ENCODE measurements at regions not wholly inside any gene's neighbourhood (a gene's known extent, or its start where the extent isn't known, plus 50 kb on each side); places are given as distances from the start of the nearest gene placed in this dataset.

- H3K4me3 ChIP-seq (ENCODE audit: insufficient read depth, low read length, poor library complexity, severe bottlenecking) = no peak overlapping the region
- no peak overlapping the region for H3K4me2 ChIP-seq (ENCODE audit: low read depth, low read length, poor library complexity, severe bottlenecking)
- H3K36me3 ChIP-seq (ENCODE audit: low read length) = no peaks in the 10 kb centered on the region
- H4K20me1 ChIP-seq (ENCODE audit: low read depth, low read length) = no peaks in the 10 kb centered on the region
- no peak overlapping the region for H3K27ac ChIP-seq (ENCODE audit: low read depth, low read length)
- no peaks in the 10 kb centered on the region for H3K27me3 ChIP-seq (ENCODE audit: low read length)
- H2AFZ ChIP-seq (ENCODE audit: low read depth, low read length, severe bottlenecking) = no peak overlapping the region
- no peaks in the 10 kb centered on the region for H3K79me2 ChIP-seq (ENCODE audit: insufficient read depth, low read length)
- H3K9me2 ChIP-seq (replicated peaks; ENCODE audit: insufficient read depth, low read length) = no peaks in the 10 kb centered on the region
- no peak overlapping the region for H3K9ac ChIP-seq (ENCODE audit: low read length)
- no peaks in the 10 kb centered on the region for H3K9me3 ChIP-seq (ENCODE audit: insufficient read depth, low read length)
- TF ChIP-seq CTCF (IDR thresholded peaks at IDR 0.05; ENCODE audit: insufficient read depth, low read length, poor library complexity, severe bottlenecking) = no peak
- TF ChIP-seq EZH2phosphoT487 (conservative IDR thresholded peaks at IDR 0.05; ENCODE audit: low read length) = no peak
- H3F3A ChIP-seq (ENCODE audit: insufficient read depth) = no peaks in the 10 kb centered on the region
Measured at GRCh38 chr1:199720496-199720895, 307.0 kb upstream of the NR5A2 start.

GRCh38 chr1:199721001-199721400 is 306.5 kb upstream of the NR5A2 start:
- Histone ChIP-seq H3K36me3 (ENCODE audit: low read length) (no peaks in the 10 kb centered on the region), H3K4me3 (ENCODE audit: insufficient read depth, low read length, poor library complexity, severe bottlenecking) (no peak overlapping the region)

GRCh38 chr1:199723250-199723956 is 304.1 kb upstream of the NR5A2 start:
- Histone ChIP-seq H4K20me1 (ENCODE audit: low read depth, low read length) (no peaks in the 10 kb centered on the region), H3K9me3 (ENCODE audit: insufficient read depth, low read length) (no peaks in the 10 kb centered on the region), H3K4me3 (ENCODE audit: insufficient read depth, low read length, poor library complexity, severe bottlenecking) (no peak overlapping the region), H3K27me3 (ENCODE audit: low read length) (no peaks in the 10 kb centered on the region), H2AFZ (ENCODE audit: low read depth, low read length, severe bottlenecking) (no peak overlapping the region), H3K79me2 (ENCODE audit: insufficient read depth, low read length) (no peaks in the 10 kb centered on the region), H3K9ac (ENCODE audit: low read length) (no peak overlapping the region), H3K36me3 (ENCODE audit: low read length) (no peaks in the 10 kb centered on the region), H3K27ac (ENCODE audit: low read depth, low read length) (no peak overlapping the region), H3K9me2 (replicated peaks; ENCODE audit: insufficient read depth, low read length) (no peaks in the 10 kb centered on the region), H3F3A (ENCODE audit: insufficient read depth) (no peaks in the 10 kb centered on the region), H3K4me2 (ENCODE audit: low read depth, low read length, poor library complexity, severe bottlenecking) (no peak overlapping the region)
- TF ChIP-seq EZH2phosphoT487 (conservative IDR thresholded peaks at IDR 0.05; ENCODE audit: low read length) = no peak
- no peak for TF ChIP-seq CTCF (IDR thresholded peaks at IDR 0.05; ENCODE audit: insufficient read depth, low read length, poor library complexity, severe bottlenecking)

More at GRCh38 chr1:199721001-199721400, 306.5 kb upstream of the NR5A2 start:
- no peak for TF ChIP-seq CTCF (IDR thresholded peaks at IDR 0.05; ENCODE audit: insufficient read depth, low read length, poor library complexity, severe bottlenecking)
- TF ChIP-seq EZH2phosphoT487 (conservative IDR thresholded peaks at IDR 0.05; ENCODE audit: low read length) = no peak
- no peak overlapping the region for H3K4me2 ChIP-seq (ENCODE audit: low read depth, low read length, poor library complexity, severe bottlenecking)
- no peak overlapping the region for H2AFZ ChIP-seq (ENCODE audit: low read depth, low read length, severe bottlenecking)
- H3K27me3 ChIP-seq (ENCODE audit: low read length) = no peaks in the 10 kb centered on the region
- no peaks in the 10 kb centered on the region for H4K20me1 ChIP-seq (ENCODE audit: low read depth, low read length)
- H3F3A ChIP-seq (ENCODE audit: insufficient read depth) = no peaks in the 10 kb centered on the region
- H3K27ac ChIP-seq (ENCODE audit: low read depth, low read length) = no peak overlapping the region
- no peaks in the 10 kb centered on the region for H3K9me2 ChIP-seq (replicated peaks; ENCODE audit: insufficient read depth, low read length)
- no peaks in the 10 kb centered on the region for H3K79me2 ChIP-seq (ENCODE audit: insufficient read depth, low read length)
- no peak overlapping the region for H3K9ac ChIP-seq (ENCODE audit: low read length)
- H3K9me3 ChIP-seq (ENCODE audit: insufficient read depth, low read length) = no peaks in the 10 kb centered on the region
